Fibroblast of the conjunctiva (primary cell): ENCODE measurements at regions not wholly inside any gene's neighbourhood (a gene's known extent, or its start where the extent isn't known, plus 50 kb on each side); places are given as distances from the start of the nearest gene placed in this dataset.
"Not testable (repeated sequence)": the region's sequence is repeated elsewhere in the genome, so short reads cannot be mapped to it uniquely, and the experiment has no call there.

Experiments
- DNase-seq: peaks from one replicate; pipeline ENCODE4 v3.0.0-alpha.2; 2010; ENCODE audit warnings: low read depth

DNA sequence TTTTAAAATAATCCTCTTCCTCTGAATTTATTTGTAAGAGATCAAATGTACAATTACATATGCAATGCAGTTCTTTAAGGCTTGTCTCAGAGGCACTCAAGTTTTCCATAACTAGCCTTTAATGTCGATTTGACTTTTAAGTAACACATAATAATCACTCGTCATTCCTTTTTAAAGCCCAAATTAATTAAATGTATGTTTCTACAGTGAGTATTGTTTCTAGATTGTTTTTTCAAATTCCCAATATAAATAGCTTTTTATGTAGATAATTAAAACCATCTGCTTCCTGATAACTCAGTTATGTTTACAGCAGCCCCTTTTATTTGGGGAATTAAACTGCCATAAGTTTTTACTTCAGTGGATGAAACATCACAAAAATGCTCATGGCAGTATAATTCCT, 185.1 kb downstream of the ETNK1 start:
- DNase-seq, result no peak

DNA sequence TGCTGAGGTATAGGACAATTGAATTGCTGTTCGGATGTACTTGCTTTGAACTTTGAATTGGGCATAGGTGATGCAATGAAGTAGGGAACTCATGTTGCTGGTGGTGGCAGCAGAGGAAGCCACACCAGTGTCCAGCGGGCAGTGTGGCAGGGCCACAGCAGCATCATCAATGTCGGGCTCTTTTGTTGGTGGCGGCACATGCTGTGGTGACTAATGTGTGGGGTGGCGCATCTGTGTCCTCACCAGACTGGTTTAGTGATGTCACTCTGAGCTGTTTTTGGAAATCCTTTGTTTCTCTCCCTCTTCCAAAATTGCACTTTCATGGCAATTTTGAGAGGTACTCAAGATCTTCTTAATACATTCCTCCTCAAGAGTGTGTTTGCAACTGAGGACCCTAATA, 187.6 kb downstream of the ETNK1 start:
- DNase-seq, result no peak

DNA sequence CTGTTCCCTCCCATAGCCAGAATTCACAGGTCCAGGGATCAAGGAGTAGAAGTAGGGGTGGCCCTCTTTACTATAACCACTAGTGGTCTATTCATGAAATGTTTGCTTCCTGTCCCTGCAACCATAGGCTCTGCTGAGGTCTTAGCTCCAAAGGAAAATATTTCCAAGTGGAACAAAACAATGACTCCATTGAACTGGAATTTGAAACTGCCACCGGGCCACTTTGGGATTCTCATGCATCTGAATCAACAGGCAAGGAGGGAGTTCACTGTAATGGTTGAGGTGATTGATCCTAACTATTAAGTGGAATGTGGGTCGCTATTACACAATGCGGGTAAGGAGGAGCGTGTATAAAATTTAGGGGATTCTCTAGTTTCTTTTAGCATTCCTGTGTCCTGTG, 197.0 kb downstream of the ETNK1 start:
- DNase-seq, result no peak

DNA sequence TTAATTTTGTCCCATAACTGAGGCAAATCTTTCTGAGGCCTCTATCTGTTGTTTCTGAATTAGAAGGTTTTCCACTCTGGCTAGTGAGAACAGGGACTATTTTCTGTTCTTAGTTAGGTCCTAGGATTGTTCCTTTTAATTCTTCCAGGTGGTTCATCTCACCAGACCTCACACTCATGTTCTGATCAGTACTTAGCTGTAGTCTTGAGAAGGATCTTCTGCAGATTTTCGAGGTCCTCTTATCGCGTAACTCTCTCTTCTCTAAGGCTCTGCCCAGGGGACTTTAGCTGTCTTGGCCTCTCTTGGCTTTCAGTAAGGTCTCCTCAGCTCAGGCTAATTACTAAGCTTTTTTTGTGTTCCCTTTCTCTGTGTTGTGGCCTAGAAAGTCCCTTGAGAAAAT, 201.1 kb downstream of the ETNK1 start:
- DNase-seq, result no peak

- DNase-seq, result not testable (repeated sequence)
Observed at GRCh38 chr12:22826446-22826981, 201.5 kb downstream of the ETNK1 start.

GRCh38 chr12:22828066-22828465, 203.1 kb downstream of the ETNK1 start:
- no peak for DNase-seq

GRCh38 chr12:22835431-22835830, 210.5 kb downstream of the ETNK1 start:
- DNase-seq, result no peak

DNA sequence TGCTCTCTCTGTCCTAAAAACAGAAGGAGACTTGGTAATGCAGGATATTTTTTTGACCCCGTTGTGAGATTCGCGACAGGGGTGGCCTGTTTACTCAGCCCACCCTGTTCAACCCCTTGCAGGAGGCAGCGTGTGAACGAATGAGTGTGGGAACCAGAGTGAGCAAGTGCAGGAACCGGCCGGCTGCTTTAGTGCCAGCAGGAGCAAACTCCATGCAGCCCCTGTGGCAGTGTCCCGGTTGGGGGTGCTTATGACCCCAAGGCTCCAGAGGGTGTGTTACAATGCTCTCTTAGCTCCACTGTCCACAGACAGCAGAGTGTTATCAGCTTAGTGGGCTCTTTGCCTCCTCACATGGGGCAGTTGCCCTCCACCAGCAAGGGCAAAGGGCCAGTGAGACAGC, 225.2 kb downstream of the ETNK1 start:
- no peak for DNase-seq

DNA sequence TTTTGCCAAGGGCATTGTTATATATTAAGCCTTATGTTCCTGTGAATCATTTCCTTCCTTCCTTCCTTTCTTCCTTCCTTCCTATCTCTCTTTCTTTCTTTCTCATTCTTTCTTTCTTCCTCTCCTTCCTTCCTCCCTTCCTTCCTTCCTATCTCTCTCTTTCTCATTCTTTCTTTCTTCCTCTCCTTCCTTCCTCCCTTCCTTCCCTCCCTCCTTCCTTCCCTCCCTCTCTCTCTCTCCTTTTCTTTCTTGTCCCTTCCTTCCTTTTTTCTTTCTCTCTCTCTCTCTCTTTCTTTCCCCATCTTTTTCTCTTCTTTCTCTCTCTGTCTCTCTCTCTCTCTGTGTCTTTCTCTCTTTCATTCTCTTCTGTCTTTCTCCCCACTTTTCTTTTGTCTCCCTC, 226.6 kb downstream of the ETNK1 start:
- DNase-seq, result no peak

- DNase-seq, result no peak
Observed at GRCh38 chr12:22855456-22855855, 230.5 kb downstream of the ETNK1 start.

GRCh38 chr12:22856178-22856577, 231.2 kb downstream of the ETNK1 start:
- DNase-seq, result peak; percentile 20

GRCh38 chr12:22858849-22859570, 234.0 kb downstream of the ETNK1 start:
- peak; percentile 12 for DNase-seq

- no peak for DNase-seq
Observed at GRCh38 chr12:22860926-22861325, 236.0 kb downstream of the ETNK1 start.

- no peak for DNase-seq
Observed at GRCh38 chr12:22865822-22866221, 240.9 kb downstream of the ETNK1 start.

DNA sequence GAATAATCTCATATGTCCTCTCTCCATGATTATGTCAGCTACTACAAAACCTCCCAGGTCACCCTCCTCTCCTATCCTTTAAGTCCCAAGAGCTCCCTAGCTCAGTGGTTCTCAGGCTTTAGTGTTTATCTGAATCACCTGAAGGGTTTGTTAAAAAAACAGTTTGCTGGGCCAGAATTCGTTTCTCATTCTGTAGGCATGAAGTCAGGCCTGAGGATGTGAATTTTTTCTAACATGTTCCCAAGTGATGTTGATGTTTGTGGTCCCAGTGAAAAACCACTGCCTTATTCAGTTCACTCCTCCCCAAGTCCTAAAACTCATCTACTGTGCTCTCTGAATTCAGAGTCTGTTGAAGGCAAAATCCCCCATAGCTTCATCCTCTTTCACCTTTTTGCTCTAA, 241.4 kb downstream of the ETNK1 start:
- DNase-seq, result no peak

DNA sequence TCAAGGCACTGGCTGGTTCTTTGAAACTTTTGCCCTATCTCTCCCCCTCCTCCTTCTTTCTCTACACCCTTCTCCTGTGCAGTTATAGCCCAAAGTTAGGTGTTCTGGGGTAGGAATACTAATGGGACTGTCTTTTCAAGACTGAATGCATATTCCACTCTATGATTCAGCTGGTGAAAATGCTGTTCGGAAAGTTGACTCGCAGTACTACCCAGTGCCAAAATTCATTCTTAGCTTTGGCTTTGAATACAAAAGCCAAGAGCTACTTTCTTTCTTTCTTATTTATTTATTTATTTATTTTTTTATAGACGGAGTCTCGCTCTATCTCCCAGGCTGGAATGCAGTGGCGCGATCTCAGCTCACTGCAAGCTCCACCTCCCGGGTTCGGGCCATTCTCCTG, 249.2 kb downstream of the ETNK1 start:
- DNase-seq, result no peak

DNA sequence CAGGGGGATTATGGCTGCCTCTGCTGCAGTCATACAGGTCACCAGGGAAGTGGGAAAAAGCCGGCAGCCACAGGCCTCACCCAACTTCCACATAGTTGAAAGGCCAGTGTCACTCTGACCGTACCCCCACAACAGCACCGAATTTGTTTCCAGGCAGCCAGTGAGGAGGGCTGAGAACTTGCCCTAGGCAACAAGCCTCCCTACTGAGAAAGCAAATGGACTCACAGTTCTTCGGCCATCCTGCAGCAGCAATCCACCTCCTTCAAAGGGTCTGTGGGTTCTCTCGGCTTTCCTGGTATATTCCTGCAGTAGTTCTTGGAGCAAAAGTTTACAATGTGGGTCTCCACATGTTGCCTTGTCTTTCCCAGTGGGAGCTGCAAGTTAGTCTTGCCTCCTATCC, 251.3 kb downstream of the ETNK1 start:
- no peak for DNase-seq

DNA sequence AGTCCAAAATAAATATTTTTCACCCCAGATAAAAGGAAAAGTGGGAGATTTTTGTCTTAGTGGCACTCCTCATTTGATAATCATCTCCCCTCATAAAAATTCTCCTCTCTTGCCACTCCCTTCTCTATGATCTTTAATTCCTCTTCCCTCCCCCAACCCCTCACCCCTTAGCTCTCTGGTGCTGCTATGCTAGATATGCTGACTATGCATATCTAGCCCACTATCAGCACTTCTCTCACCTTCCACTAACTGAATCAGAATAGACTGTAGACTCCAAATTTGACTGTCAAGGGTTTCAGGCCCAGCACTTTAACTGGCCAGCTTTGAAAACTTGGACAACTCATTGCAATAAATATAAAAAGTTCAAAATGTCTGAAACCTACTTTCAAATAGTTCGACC, 254.2 kb downstream of the ETNK1 start:
- no peak for DNase-seq

DNA sequence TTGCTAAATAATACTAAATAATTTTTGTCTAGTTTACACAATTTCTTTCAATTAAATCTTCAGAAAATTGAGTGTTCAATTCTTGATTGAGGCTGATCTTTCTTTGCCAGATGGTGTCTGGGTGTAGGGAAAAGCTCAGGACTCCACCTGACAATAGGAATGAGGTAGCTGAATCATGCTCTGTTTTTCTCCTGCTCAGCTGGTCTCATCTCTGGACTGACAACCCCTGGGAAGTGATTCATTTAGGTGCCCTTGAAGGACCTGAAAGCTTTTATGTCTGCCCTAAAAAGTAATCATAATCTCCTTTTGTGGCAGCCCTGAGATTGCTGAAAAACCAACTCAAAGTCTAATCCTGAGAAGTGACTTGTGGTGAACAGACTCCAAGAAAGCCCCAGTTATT, 255.4 kb downstream of the ETNK1 start:
- DNase-seq, result no peak

- DNase-seq, result no peak
Observed at GRCh38 chr12:22880807-22881206, 255.8 kb downstream of the ETNK1 start.

DNA sequence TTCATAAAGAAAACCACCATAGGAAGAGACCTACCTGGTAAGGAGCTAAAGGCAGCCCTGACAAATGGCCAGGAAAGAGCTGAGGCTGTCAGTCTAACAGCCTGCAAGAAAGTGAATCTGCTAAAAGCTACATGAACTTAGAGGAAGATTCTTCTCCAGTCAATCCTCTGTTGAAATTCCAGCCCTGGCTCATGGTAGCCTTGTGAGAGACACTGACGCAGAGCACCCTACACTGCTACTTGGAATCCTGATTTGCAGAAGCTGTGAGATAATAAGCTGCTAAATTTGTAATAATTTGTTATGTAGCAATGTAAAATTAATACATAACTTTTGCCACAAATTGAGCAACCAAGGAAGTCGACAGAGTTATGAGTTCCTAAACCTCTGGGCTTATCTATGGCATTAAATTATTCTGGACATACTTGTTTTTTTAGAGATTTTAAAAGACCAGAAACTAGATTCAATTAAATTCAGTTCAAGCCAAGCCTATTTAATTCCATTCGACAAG, 257.0 kb downstream of the ETNK1 start:
- no peak for DNase-seq

DNA sequence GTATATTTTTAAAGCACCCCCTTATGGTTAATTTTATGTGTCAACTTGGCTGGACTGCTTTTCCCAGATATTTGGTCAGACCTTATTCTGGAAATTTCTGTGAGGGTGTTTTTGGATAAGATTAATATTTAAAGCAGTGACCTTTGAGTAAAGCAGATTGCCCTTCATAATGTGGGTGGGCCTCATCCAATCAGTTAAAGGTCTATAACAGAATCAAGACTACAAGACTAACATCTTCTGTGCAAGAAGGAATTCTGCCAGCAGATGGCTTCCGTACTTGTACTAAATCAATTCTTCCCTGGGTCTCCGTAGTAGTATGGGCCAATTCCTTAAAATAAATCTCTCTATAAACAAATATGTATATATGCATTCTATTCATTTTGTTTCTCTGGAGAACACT, 257.6 kb downstream of the ETNK1 start:
- DNase-seq, result no peak

- no peak for DNase-seq
Observed at GRCh38 chr12:22893878-22894277, 268.9 kb downstream of the ETNK1 start.

DNA sequence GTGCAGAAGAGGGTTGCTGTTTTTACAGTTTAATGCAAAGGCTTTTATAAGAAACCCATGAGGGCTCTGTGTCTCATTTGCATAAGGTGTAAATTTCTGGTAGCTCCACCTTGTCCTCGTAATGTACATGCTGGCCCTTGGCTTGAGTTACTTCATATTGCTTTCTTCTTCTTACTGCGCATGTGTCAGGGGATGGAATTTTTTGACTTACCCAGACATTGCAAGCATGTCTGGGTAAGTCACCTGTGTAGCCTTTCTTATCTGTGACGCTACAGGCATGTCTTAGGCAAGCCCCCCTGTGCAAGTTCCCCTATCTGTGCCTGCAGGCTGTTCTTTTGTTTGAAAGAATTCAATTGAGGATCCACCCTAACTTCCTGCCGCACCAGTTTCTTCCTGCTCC, 274.2 kb downstream of the ETNK1 start:
- no peak for DNase-seq
